Stimulated activated CD8-positive, alpha-beta memory T cell treated with anti-CD3 and anti-CD28 coated beads, Interleukin-2, amount 100 ng/mL, for 1 hour (primary cell): ENCODE measurements at regions not wholly inside any gene's neighbourhood (a gene's known extent, or its start where the extent isn't known, plus 50 kb on each side); places are given as distances from the start of the nearest gene placed in this dataset.
"Not testable (repeated sequence)": the region's sequence is repeated elsewhere in the genome, so short reads cannot be mapped to it uniquely, and the experiment has no call there.

ENCODE experiments used
- DNase-seq, 2 donors: peaks; one replicate each; pipeline ENCODE4 v3.0.0-alpha.2; 2020; ENCODE audit warnings: low read depth in 2 of 2

DNA sequence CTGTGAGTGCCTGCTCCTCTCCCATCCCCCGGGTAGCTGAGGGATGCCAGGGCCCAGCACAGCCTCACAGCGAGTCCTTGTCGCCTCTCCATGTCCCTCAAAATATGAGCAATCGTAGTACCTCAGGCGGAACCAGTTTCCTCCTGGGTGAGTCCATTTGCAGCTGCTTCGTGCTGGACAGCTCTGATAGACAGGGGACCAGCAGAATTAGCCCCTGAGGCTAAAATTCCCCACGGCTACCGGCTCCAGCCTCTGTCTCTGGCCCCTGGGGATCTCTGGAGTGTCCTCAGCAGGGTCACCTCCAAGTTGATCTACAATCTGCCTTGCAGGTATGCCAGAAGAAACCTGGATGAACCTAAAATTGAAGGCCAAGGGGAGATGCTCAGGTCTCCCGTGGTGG, 115.8 kb upstream of the FBXL7 start:
- DNase-seq = no peak

DNA sequence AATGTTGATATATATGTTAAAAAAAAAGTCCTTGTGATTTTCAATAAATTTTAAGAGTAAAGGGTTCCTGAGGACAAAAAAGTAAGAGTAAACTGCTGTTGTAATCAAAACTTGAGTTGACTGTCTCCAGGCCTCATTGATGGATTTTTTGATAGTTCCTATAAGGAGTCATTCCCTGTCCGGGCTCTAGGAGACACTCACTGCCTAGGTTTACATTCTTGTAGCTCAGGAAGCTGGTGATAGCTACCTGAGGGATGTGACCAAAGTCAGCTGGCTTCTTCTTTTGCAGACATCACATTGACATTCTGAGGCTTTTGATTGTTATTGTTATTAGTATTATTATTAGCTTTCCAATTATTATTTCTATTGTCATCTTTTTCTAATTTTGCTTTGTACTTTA, 116.5 kb upstream of the FBXL7 start:
- DNase-seq = no peak

DNA sequence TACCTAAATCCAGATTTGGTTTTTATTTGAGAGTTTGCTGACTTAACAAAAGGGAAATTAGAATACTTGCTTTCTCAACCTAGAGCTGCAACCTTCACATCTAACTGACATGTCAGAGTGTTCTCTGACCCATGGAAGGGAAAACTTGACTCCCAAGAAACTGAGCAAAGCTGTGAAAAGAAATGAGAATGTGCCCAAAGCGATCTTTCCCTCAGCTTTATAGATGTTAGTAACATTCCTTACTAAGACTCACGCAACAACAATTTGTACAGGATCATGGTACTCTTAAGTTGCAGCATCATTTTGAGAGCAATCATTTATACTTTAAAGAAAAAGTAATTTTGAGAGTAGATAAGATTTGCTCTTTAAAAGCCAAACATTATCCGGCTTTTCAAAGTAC, 117.0 kb upstream of the FBXL7 start:
- DNase-seq = no peak

- DNase-seq = no peak
Measured at GRCh38 chr5:15377573-15378340, 122.2 kb upstream of the FBXL7 start.

- no peak for DNase-seq
Measured at GRCh38 chr5:15376803-15377202, 123.2 kb upstream of the FBXL7 start.

DNA sequence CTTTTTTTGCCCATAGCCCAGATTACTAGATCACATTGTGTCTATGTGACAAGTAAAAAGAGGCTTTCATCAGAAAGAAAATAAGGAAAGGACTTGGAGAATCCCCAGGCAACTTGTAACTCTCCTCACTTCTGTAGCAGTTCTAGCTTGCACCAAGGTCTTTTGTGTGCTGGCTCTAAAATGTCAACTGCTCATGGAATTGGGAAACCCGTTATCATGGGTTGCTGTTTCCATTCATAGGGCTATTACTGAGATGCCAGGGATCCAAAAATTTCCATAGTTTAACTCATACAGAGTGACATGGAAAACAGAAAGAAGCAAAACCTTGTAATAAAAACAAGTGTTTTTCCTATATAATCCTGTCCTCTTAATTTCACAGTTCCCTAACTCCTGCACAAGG, 123.9 kb upstream of the FBXL7 start:
- DNase-seq = no peak

DNA sequence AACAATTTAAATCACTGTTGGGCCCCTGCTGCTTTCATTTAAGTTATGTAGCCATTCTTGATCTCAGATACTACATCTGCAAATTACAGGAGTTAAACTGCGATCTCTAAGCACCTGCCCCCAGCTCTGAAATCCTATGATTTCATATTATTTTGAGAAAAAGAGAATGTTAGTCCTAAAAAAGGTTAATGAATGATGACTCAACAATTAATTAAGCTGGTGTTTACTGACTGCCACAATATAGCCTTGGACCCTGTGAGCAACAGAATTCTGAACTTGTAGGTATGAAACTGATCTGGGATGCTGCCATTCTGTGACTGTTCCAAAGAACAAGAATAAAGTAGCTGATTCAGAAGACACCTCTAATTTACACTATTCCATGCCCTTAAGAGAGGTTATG, 124.4 kb upstream of the FBXL7 start:
- DNase-seq = no peak

GRCh38 chr5:15374886-15375285, 125.1 kb upstream of the FBXL7 start:
- DNase-seq = no peak

- DNase-seq = no peak
Measured at GRCh38 chr5:15373151-15373550, 126.8 kb upstream of the FBXL7 start.

DNA sequence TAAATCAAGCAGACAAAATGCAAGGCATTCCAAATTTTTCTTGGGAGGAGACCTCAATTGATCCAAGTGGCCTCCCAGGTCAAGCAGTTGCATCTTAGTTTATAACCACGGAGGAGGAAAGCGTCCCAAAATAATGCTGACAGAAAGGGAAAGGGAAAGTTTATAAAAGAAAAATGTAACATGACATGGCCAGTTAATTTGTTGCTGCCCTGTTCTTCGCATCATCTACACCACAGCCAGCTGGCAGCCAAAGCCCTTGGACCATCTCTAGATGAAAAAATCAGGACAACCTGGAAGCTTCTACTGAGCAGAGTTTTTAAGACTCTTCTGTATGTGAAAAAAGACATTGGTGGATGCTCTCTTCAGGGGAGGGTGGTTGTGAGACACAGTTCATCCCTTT, 128.8 kb upstream of the FBXL7 start:
- no peak for DNase-seq

DNA sequence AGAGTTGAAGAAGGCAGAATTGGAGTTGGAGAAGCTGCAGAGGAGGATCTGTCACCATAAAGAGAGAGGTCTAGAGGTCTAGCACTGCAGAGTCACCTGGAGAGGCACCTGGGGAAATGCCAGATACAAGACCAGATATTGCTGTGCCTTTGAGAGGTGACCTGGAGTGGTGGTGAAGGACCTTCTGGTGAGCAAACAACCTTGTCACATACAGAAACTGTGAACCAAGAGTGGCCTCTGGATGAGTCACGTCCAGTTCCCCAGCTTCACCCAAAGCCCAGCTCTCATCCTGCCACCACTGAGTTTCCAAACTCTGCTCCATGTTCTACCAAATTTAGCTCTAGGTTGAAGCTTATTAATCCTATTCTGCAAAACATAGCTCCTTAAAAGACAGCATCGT, 131.1 kb upstream of the FBXL7 start:
- DNase-seq = no peak

- no peak for DNase-seq
Measured at GRCh38 chr5:15367489-15367888, 132.5 kb upstream of the FBXL7 start.

DNA sequence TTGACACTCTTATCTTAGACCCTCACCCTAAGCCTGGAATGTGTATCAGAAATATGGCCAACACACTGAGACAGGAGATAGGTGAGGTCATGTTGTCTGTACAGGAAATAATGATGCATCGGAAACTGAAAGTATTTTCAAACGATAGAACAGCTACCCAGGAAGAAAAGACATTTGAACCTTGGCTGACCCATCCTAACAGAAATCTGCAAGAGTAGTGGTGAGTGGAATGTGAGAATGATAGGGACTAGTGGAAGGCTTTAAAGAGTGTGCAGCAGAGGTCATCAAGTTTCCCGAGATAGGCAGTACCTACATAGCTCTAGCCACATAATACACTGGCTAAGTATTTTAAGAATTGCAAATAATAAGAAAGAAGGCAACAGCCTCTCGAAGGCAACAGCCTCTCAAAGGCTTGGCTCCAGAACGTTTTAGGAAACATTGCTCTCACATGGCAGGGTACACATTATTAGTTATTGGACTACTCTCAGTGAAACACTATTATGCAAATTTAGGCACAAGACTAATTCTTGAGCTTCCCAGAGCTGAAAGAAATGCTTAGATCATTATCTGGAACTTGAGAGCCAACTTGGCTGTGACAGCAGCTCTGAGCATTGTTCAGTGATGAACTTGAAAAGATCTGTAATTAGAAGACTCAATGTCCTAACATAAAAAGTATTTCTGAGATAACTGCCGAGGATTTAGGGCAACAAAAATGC, 133.1 kb upstream of the FBXL7 start:
- no peak for DNase-seq

DNA sequence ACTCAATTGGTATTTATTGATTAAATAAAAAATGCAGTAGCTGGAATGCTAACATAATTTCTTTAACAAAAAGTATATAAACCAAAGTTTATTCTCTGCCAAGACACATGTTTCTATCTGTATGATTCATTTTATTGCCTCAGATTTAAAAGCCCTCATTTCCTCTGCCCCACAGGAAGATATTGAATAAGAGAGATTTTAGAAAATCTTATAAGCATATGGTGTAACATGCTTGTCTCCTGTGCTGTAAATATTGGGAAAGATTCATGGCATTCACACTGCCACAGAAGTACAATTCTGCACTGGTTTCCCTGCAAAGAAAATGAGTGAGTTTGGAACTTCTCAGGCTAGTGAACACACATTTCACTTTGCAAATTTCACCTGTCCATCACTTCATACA, 134.9 kb upstream of the FBXL7 start:
- no peak for DNase-seq

- DNase-seq = no peak
Measured at GRCh38 chr5:15363601-15364000, 136.4 kb upstream of the FBXL7 start.

DNA sequence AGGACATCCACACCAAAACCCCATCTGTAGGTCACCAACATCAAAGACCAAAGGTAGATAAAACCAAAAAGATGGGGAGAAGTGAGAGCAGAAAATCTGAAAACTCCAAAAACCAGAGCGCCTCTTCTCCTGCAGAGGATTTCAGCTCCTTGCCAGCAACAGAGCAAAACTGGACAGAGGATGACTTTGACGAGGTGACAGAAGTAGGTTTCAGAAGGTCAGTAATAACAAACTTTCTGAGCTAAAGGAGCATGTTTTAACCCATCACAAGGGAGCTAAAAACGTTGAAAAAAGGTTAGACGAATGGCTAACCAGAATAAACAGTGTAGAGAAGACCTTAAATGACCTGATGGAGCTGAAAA, 142.9 kb upstream of the FBXL7 start:
- DNase-seq = not testable (repeated sequence)

GRCh38 chr5:15356308-15357091, 143.5 kb upstream of the FBXL7 start:
- DNase-seq = not testable (repeated sequence)

GRCh38 chr5:15354021-15354420, 146.0 kb upstream of the FBXL7 start:
- no peak for DNase-seq

DNA sequence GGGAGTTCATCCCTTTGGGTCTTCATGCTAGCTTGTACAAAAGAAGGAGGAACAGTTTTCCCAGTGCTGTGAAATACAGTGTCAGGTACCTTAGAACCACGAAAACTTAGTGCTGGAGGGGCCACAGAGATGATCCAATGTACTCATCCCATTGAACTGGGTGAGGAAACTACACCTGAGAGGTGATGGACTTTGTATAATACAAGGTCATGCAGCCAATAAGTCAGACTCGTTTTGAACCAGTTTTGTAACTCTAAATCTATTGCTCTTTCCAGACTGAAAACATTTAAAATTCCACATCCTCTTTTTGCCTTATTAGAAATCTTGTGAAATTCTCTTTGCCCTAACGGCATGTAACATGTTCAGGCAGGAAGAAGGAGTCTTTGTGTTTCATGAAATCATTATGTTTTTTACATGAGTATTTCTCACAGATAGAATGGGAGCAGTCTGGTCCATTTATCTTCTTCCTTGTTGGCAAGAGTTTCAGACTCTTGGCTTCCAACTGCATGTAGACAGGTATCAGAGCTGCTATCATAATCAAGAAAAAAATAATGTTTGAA, 146.8 kb upstream of the FBXL7 start:
- no peak for DNase-seq

GRCh38 chr5:15350614-15351013, 149.4 kb upstream of the FBXL7 start:
- DNase-seq = no peak

DNA sequence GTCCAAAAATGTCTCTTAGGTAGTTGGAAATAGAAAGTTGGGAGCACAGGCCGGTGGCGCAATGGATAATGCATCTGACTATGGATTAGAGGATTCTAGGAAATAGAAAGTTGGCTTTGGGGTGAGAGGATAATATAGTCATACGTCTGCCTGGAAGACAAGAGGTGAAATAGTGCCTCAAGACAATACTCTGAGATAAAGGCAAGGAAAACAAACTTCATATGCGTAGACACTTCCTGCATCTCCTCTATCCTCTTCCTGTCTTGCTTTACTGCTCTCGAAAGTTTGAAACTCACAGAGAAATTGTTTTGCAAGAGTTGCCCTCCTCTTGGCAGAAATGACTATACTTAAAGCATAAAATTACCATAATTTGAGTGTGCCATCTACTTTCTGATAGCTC, 153.2 kb upstream of the FBXL7 start:
- no peak for DNase-seq

DNA sequence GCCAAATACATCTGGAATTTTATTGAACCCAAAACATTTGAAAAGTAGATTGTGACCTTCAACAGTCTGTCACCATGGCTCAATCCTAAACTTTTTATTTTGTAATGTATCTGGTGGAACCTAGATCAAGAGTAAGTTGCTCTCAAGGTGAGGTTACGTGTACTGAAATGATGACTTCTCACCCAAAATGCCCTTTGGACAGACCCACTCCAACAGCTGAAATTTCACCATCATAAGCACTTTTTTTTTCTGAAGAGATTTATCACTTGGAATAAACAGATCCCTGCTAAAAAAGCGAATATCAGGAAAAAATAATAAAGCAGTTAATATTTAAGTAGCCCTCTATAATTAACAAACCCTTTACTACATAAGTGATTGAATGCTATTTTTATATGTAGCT, 155.0 kb upstream of the FBXL7 start:
- DNase-seq = no peak

DNA sequence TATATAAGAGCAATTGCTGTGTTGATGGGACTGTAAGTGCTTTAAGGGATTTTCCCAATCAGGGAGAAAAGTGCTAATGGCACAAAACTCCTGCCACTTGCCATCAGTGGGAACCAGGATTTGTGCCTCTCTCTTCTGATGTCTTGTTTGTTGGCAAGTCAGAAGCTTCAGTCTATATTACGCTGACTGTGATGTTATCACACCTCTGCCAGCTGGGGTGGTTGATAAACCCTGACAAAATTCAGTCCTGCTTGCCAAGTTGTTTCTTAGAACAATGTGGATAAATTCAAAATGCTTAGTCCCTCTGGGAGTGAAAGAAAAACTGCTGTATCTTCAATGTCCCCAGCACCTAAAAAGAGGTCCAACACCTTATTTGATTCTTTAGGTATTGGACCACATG, 161.4 kb upstream of the FBXL7 start:
- no peak for DNase-seq
